ENCODE measurements at regions not wholly inside any gene's neighbourhood (a gene's known extent, or its start where the extent isn't known, plus 50 kb on each side); places are given as distances from the start of the nearest gene placed in this dataset.

DNA sequence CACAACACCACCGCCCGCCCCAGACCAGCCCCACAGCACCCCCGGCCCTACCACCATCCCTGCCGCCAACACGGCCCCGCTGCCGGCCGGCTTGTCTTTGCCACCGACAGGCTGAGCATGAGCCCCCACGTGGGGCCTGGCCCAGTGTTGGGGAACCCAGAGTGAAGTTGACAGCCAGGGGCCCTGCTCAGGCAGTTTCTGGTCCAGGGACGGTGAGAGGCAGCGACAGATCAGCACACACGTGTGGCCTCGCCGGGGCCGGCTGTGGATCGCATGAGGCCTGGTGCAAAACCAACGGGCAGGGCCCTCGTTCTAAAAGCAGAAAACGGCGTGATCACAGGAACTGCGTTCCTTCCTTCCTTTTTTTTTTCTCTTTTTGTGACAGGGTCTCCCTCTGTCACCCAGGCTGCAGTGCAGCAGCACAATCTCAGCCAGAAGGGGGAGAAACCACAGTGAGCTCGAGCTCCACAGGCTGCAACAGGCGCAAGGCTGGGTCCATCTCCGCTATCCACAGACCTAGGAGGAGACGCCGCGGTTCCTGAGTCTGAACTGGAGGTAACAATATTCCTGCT, 50.5 kb upstream of the FBRSL1 start:
- no peak for DNase-seq (ENCODE audit: low read depth)
- H3K9ac ChIP-seq (ENCODE audit: low read length) = no peak overlapping the region
- no peak overlapping the region for H3K4me3 ChIP-seq (ENCODE audit: low read length)
- H3K4me1 ChIP-seq (ENCODE audit: control insufficient read depth, insufficient read depth, low read length) = peaks cover 3% of the 10 kb centered on the region
- H3K9me3 ChIP-seq (ENCODE audit: control insufficient read depth, low read length) = no peaks in the 10 kb centered on the region
- no peaks in the 10 kb centered on the region for H3K36me3 ChIP-seq (ENCODE audit: control insufficient read depth, insufficient read depth, low read length, severe bottlenecking)
- peaks cover 43% of the 10 kb centered on the region for H3K27me3 ChIP-seq (replicated peaks; ENCODE audit: control insufficient read depth, insufficient read depth, low read length)

DNA sequence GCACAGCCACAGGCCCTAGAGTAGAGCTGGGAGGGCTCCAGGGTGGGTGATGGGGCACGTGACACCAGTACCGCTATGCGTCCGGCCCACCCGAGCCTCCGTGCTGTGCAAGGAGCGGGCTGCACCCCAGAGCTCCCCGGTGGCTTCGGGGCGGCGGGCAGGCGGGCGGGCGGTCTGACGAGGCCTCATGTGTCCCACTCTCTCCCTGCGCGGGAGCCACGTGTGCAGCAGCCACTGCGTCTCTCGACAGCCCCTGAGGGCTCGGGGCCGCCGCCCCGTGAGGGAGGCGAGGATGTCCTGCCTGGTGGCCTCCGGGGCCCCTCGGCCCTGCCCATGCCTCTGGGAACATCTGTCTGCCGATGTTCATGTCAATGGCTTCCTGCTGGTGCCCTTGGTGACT, 51.2 kb upstream of the FBRSL1 start:
- Histone ChIP-seq H3K9ac (ENCODE audit: low read length) (no peak overlapping the region), H3K36me3 (ENCODE audit: control insufficient read depth, insufficient read depth, low read length, severe bottlenecking) (no peaks in the 10 kb centered on the region), H3K4me1 (ENCODE audit: control insufficient read depth, insufficient read depth, low read length) (peaks cover 3% of the 10 kb centered on the region), H3K9me3 (ENCODE audit: control insufficient read depth, low read length) (no peaks in the 10 kb centered on the region), H3K27me3 (replicated peaks; ENCODE audit: control insufficient read depth, insufficient read depth, low read length) (peaks cover 48% of the 10 kb centered on the region), H3K4me3 (ENCODE audit: low read length) (no peak overlapping the region)
- no peak for DNase-seq (ENCODE audit: low read depth)

DNA sequence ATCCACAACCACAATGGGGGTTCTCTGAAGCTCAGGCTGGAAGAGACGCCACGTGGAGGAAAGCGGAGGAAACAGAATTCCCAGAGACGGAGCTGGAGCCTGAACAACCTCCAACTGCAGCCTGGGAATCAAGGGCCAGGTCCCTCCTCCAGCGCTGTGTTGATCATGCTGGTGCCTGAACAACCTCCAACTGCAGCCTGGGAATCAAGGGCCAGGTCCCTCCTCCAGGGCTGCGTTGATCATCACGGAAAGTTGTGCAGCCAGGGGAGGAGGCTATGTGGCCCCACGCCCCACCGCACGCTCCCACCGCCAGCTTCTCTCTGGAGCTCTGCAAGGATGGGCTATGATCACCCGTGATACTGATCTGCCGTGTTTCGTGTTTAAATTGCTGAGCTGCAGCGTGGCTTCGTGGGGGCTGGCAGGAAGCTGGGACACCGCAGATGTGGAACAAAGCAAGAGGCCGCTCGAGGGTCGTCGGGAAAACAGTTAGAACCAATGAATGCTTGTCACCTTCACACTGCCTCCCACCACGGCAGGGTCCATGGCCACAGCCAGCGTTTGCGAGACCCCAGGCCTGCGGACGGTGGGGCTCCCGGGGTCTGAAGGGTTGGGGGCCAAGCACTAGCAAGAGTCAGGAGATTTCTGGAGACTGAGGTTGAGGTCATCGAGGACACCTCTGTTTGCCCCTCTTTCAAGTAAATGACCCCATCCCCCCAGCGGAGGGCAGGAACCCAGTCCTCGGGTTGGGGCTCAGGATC, 51.8 kb upstream of the FBRSL1 start:
- peaks cover 4% of the 10 kb centered on the region for H3K4me1 ChIP-seq (ENCODE audit: control insufficient read depth, insufficient read depth, low read length)
- no peak for DNase-seq (ENCODE audit: low read depth)
- no peak overlapping the region for H3K9ac ChIP-seq (ENCODE audit: low read length)
- H3K27me3 ChIP-seq (replicated peaks; ENCODE audit: control insufficient read depth, insufficient read depth, low read length) = peaks cover 50% of the 10 kb centered on the region
- no peak overlapping the region for H3K4me3 ChIP-seq (ENCODE audit: low read length)
- H3K36me3 ChIP-seq (ENCODE audit: control insufficient read depth, insufficient read depth, low read length, severe bottlenecking) = no peaks in the 10 kb centered on the region
- no peaks in the 10 kb centered on the region for H3K9me3 ChIP-seq (ENCODE audit: control insufficient read depth, low read length)

DNA sequence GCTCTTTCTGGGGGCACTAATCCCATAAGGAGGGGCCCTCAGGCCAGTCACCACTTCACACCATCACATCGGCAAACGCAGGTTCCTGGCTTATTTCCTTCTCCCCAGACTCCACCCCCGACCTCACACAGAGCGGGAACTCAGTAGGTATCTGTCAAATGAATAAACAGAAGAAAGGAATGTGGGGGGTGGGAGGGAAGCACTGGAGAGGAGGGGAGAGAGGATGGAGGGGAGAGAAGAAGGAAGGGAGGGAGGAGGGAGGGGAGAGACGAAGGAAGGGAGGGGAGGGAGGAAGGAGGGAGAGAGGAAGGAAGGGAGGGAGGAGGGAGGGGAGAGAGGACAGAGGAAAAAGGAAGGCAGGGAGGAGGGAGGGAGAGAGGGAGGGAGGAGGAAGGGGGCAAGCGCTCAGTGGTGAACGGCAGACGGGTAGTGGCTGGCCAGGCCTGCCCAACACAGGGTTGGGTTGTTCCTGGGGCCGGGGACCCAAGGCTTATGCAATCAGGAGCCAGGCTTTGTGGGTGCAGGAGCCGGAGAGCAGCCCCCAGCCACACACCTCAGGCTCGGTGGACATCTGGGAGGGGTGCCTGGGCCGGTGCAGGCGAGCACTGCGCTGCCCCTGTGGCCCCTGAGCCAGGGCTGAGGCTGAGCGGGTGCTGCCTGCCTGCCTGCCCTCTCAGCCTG, 52.6 kb upstream of the FBRSL1 start:
- H3K4me1 ChIP-seq (ENCODE audit: control insufficient read depth, insufficient read depth, low read length) = peaks cover 11% of the 10 kb centered on the region
- no peak overlapping the region for H3K4me3 ChIP-seq (ENCODE audit: low read length)
- H3K9ac ChIP-seq (ENCODE audit: low read length) = no peak overlapping the region
- H3K9me3 ChIP-seq (ENCODE audit: control insufficient read depth, low read length) = no peaks in the 10 kb centered on the region
- DNase-seq (ENCODE audit: low read depth) = no peak
- no peaks in the 10 kb centered on the region for H3K36me3 ChIP-seq (ENCODE audit: control insufficient read depth, insufficient read depth, low read length, severe bottlenecking)
- H3K27me3 ChIP-seq (replicated peaks; ENCODE audit: control insufficient read depth, insufficient read depth, low read length) = peaks cover 57% of the 10 kb centered on the region

DNA sequence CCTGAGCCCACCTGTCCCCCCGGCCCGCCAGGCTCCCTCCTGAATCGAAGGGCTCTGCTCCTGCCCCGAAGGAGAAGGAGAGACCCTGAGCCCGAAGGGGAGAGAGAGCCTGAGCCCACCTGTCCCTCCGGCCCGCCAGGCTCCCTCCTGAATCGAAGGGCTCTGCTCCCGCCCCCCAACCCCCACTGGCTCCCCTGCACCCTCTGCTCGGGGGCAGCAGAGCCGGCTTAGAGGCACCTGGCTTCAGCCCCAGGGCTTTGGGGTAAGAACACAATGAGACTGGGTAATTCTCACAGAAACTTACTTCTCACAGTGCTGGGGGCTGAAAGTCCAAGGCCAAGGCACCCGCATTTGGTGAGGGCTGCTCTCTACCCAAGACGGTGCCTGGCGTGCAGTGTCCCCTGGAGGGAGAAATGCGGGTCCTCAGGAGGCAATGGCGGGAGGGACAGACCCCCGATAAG, 53.1 kb upstream of the FBRSL1 start:
- H3K36me3 ChIP-seq (ENCODE audit: control insufficient read depth, insufficient read depth, low read length, severe bottlenecking) = no peaks in the 10 kb centered on the region
- H3K9ac ChIP-seq (ENCODE audit: low read length) = no peak overlapping the region
- peaks cover 59% of the 10 kb centered on the region for H3K27me3 ChIP-seq (replicated peaks; ENCODE audit: control insufficient read depth, insufficient read depth, low read length)
- DNase-seq (ENCODE audit: low read depth) = no peak
- H3K4me1 ChIP-seq (ENCODE audit: control insufficient read depth, insufficient read depth, low read length) = peaks cover 14% of the 10 kb centered on the region
- no peak overlapping the region for H3K4me3 ChIP-seq (ENCODE audit: low read length)
- H3K9me3 ChIP-seq (ENCODE audit: control insufficient read depth, low read length) = no peaks in the 10 kb centered on the region

DNA sequence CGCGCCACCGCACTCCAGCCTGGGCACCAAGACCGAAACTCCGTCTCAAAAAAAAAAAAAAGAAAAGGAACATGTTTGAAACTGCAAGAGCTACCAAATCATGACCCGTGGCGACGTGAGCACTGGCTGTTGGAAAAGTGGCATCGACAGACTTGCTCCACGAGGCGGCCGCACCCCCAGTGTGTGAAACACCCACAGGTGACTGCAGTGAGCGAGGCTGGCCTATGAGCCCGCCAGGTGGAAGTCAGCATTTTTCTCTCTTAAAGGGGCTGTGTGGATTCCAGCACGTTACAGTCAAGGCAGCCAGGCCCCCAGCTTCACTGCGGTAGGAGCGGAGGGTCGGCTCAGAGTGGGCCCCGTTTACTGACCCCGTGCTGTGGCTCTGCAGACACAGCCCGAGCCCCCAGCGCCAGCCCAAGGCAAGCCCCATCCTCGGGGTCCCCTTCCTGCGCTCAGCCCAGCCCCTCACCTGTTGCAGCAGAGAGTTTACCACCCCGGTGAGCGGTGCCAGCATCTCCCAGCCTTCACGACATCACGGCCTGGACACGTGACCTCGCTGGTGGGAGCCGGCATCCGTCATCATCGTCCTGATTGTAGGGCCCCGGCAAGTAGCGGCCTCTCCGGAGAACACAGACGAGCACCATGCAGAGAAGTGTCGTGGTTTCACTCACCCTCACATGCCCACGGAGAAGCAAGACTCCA, 54.3 kb upstream of the FBRSL1 start:
- peaks cover 14% of the 10 kb centered on the region for H3K4me1 ChIP-seq (ENCODE audit: control insufficient read depth, insufficient read depth, low read length)
- no peaks in the 10 kb centered on the region for H3K36me3 ChIP-seq (ENCODE audit: control insufficient read depth, insufficient read depth, low read length, severe bottlenecking)
- H3K9me3 ChIP-seq (ENCODE audit: control insufficient read depth, low read length) = no peaks in the 10 kb centered on the region
- peaks cover 53% of the 10 kb centered on the region for H3K27me3 ChIP-seq (replicated peaks; ENCODE audit: control insufficient read depth, insufficient read depth, low read length)
- no peak overlapping the region for H3K9ac ChIP-seq (ENCODE audit: low read length)
- no peak for DNase-seq (ENCODE audit: low read depth)
- H3K4me3 ChIP-seq (ENCODE audit: low read length) = no peak overlapping the region

DNA sequence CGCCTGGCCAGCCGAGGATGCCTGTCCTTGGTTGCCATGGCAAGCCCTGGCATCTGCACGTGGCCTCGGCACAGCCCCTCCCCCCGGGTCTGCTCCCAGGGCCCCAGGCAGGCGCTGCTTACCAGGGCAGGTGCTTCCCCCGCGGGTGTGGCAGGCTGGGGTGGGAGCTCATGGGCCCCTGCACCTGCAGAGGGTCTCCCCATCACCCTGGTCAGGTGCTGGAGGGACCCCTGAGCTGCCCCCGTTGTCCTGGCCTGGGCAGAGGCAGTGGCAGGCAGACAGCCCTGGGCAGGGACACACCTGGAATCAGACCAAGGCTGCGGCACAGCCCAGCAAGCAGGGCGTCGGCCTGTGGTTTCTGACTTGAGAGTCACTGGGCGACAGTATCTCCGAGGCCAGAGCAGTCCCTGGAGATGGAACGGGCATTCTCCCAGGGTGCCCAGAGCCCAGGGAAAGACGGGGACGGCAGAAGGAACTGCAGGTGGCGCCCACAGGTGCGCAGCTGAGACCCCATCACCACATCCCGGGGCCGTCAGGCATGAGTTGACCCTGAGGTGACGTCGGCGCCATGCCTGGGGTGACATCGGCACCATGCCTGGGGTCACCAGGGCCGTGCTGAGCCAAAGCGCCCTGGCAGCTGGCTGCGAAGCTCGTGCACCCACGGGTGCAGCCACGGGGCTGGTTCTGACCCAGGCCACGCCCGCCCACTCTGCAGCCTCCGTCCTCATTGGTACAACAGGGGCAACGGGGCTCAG, 56.1 kb upstream of the FBRSL1 start:
- Histone ChIP-seq H3K27me3 (replicated peaks; ENCODE audit: control insufficient read depth, insufficient read depth, low read length) (peaks cover 63% of the 10 kb centered on the region), H3K4me1 (ENCODE audit: control insufficient read depth, insufficient read depth, low read length) (peaks cover 14% of the 10 kb centered on the region), H3K9me3 (ENCODE audit: control insufficient read depth, low read length) (no peaks in the 10 kb centered on the region), H3K36me3 (ENCODE audit: control insufficient read depth, insufficient read depth, low read length, severe bottlenecking) (no peaks in the 10 kb centered on the region), H3K4me3 (ENCODE audit: low read length) (no peak overlapping the region), H3K9ac (ENCODE audit: low read length) (no peak overlapping the region)
- no peak for DNase-seq (ENCODE audit: low read depth)

DNA sequence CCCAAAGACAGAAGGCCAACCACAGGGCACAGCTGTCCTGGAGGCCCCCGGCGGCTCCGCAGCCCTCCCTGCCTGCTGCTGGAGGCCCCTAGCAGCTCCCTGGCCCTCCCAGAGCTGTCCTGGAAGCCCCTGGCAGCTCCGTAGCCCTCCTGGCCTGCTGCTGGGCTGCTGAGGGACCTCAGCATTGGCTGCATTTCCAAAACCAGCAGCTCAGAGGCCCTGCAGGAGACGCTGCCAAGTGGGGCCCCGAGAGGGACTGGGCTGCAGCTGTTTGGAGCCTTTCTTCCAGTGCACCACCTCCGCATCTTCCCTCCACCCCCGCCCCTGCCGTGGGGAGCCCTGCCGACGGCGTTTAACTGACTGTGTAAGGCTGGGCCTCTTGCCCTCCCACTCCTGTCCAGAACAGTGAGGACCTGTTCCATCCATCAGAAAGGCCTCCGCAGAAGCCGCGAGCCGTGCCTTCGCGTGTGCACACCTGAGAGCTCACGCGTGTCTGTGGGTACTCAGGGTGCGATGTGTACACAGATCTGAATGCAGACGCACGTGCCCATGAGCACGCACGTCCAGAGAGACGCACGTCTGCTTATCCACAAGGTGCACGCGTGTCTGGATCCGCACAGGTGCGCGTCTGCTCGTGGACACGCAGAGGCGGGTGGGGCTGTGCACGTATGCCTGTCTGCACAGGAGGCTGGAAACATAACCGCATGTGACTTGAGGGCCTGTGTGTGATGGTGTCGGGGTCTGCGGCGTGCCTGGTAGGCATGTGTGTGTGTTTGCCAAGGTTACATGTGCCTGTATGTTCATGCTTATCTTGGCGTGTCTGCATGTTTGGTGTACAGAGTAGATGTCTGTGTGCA, 57.0 kb upstream of the FBRSL1 start:
- Histone ChIP-seq H3K9ac (ENCODE audit: low read length) (peak overlapping the region; percentile 7), H3K27me3 (replicated peaks; ENCODE audit: control insufficient read depth, insufficient read depth, low read length) (peaks cover 63% of the 10 kb centered on the region), H3K4me1 (ENCODE audit: control insufficient read depth, insufficient read depth, low read length) (peaks cover 12% of the 10 kb centered on the region), H3K4me3 (ENCODE audit: low read length) (no peak overlapping the region), H3K36me3 (ENCODE audit: control insufficient read depth, insufficient read depth, low read length, severe bottlenecking) (no peaks in the 10 kb centered on the region), H3K9me3 (ENCODE audit: control insufficient read depth, low read length) (no peaks in the 10 kb centered on the region)
- DNase-seq (ENCODE audit: low read depth) = peak; percentile 68

DNA sequence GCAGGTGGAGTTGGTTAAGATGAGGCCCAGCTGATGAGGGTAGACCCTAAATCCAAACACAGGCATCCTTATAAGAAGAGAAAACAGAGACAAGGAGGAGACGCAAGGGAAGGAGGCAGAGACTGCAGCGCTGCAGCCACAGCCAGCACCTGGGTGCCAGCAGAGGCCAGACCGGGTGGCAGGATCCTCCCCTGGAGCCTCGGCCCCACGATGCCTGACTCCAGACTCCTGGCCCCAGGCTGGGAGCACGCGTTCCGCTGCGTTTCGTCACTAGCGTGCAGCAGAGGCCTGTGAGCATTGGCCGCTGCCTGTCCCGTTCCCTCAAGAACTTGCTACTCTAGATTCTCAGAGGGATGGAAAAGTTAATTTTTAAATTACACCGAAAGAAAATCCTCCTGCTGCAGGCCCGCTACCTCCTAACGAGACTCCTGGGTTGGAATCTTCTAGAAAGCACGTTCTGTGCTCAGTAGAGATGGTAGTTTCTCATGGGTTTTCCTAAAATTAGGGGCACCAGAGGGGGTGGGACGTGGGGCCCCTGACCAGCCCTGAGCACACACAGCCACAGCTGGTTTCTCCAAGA, 57.7 kb upstream of the FBRSL1 start:
- Histone ChIP-seq H3K27me3 (replicated peaks; ENCODE audit: control insufficient read depth, insufficient read depth, low read length) (peaks cover 67% of the 10 kb centered on the region), H3K36me3 (ENCODE audit: control insufficient read depth, insufficient read depth, low read length, severe bottlenecking) (no peaks in the 10 kb centered on the region), H3K9ac (ENCODE audit: low read length) (peak overlapping the region; percentile 7), H3K9me3 (ENCODE audit: control insufficient read depth, low read length) (no peaks in the 10 kb centered on the region), H3K4me1 (ENCODE audit: control insufficient read depth, insufficient read depth, low read length) (peaks cover 10% of the 10 kb centered on the region), H3K4me3 (ENCODE audit: low read length) (no peak overlapping the region)
- no peak for DNase-seq (ENCODE audit: low read depth)
